C4-2B (cell line): ENCODE measurements at regions not wholly inside any gene's neighbourhood (a gene's known extent, or its start where the extent isn't known, plus 50 kb on each side); places are given as distances from the start of the nearest gene placed in this dataset.

ENCODE experiments used
- CTCF ChIP-seq: fragments of 450-650 bp; conservative IDR thresholded peaks from 2 replicates; pipeline ENCODE4 v1.5.1; 2017; ENCODE audit warnings: mild to moderate bottlenecking
- ZFX ChIP-seq: fragments of 450-650 bp; IDR thresholded peaks from 2 replicates; pipeline ENCODE4 v1.6.1; 2017

- no peak for TF ChIP-seq CTCF
- TF ChIP-seq ZFX: no peak
Measured at GRCh38 chr6:51466427-51466826, 621.0 kb downstream of the PKHD1 start.
